ENCODE measurements at regions not wholly inside any gene's neighbourhood (a gene's known extent, or its start where the extent isn't known, plus 50 kb on each side); places are given as distances from the start of the nearest gene placed in this dataset.

- POLR2A ChIA-PET: no interaction called here
- DNase-seq (ENCODE audit: extremely low spot score): no peak
- CTCF ChIA-PET: no interaction called here
- TF ChIP-seq CTCF (IDR thresholded peaks at IDR 0.05; ENCODE audit: control extremely low read depth, extremely low read depth, low read depth, missing control alignments): no peak
Observed at GRCh38 chr1:239914751-239915231, 176.9 kb upstream of the FMN2 start.

GRCh38 chr1:239918634-239919033 is 173.0 kb upstream of the FMN2 start:
- TF ChIP-seq CTCF (IDR thresholded peaks at IDR 0.05; ENCODE audit: control extremely low read depth, extremely low read depth, low read depth, missing control alignments): no peak
- no peak for DNase-seq (ENCODE audit: extremely low spot score)
- POLR2A ChIA-PET: no interaction called here
- CTCF ChIA-PET: interaction anchor here (1.2 kb wide), 1 partner anchor 21 kb away, joined by 3 read pairs; no protein-coding TSS in a partner anchor

GRCh38 chr1:239920214-239920613 is 171.5 kb upstream of the FMN2 start:
- TF ChIP-seq CTCF (IDR thresholded peaks at IDR 0.05; ENCODE audit: control extremely low read depth, extremely low read depth, low read depth, missing control alignments): no peak
- CTCF ChIA-PET: interaction anchor here (1.0 to 1.5 kb wide), 2 partner anchors 10 to 18 kb away, joined by 3 to 4 read pairs; no protein-coding TSS in a partner anchor
- no peak for DNase-seq (ENCODE audit: extremely low spot score)
- POLR2A ChIA-PET: no interaction called here

- no peak for DNase-seq (ENCODE audit: extremely low spot score)
- CTCF ChIA-PET: no interaction called here
- TF ChIP-seq CTCF (IDR thresholded peaks at IDR 0.05; ENCODE audit: control extremely low read depth, extremely low read depth, low read depth, missing control alignments): no peak
- POLR2A ChIA-PET: no interaction called here
Observed at GRCh38 chr1:239922778-239923522, 168.7 kb upstream of the FMN2 start.

GRCh38 chr1:239924741-239925350 is 166.8 kb upstream of the FMN2 start:
- TF ChIP-seq CTCF (IDR thresholded peaks at IDR 0.05; ENCODE audit: control extremely low read depth, extremely low read depth, low read depth, missing control alignments): no peak
- no peak for DNase-seq (ENCODE audit: extremely low spot score)
- POLR2A ChIA-PET: no interaction called here
- CTCF ChIA-PET: interaction anchor here (0.6 kb wide), 2 partner anchors 79 to 930 kb away, joined by 3 read pairs; no protein-coding TSS in a partner anchor

GRCh38 chr1:239926184-239926583 is 165.5 kb upstream of the FMN2 start:
- DNase-seq (ENCODE audit: extremely low spot score): no peak
- CTCF ChIA-PET: interaction anchor here (1.4 kb wide), 1 partner anchor 11 kb away, joined by 3 read pairs; no protein-coding TSS in a partner anchor
- no peak for TF ChIP-seq CTCF (IDR thresholded peaks at IDR 0.05; ENCODE audit: control extremely low read depth, extremely low read depth, low read depth, missing control alignments)
- POLR2A ChIA-PET: no interaction called here

Data from GM10248 (cell line).